GM12892 (cell line): ENCODE measurements at regions not wholly inside any gene's neighbourhood (a gene's known extent, or its start where the extent isn't known, plus 50 kb on each side); places are given as distances from the start of the nearest gene placed in this dataset.

Experiments
- POLR2A ChIP-seq: IDR thresholded peaks from 2 replicates; pipeline ENCODE4 v1.6.1; 2011; ENCODE audit warnings: low read depth, low read length, control low read depth
- POLR2AphosphoS5 ChIP-seq: IDR thresholded peaks from 2 replicates; pipeline ENCODE4 v1.6.1; 2011; ENCODE audit warnings: low read depth, low read length, control low read depth

- TF ChIP-seq POLR2A (no peak), POLR2AphosphoS5 (no peak)
Observed at GRCh38 chr9:119501374-119501773, 132.1 kb upstream of the BRINP1 start.
